IMR-90 (cell line): ENCODE measurements at regions not wholly inside any gene's neighbourhood (a gene's known extent, or its start where the extent isn't known, plus 50 kb on each side); places are given as distances from the start of the nearest gene placed in this dataset.

Experiments used
- ATAC-seq: fragments of 200-7000 bp; cut with Tn5 transposase; 2 replicates; pipeline ENCODE4 v1.9.1; 2020; ENCODE audit warnings: low read depth, mild to moderate bottlenecking, moderate library complexity
- BruUV-seq: library from RNA; stranded (reverse); fragments of 400-500 nt; replicated peaks from 2 replicates; lab custom pipeline; 2021; lab: Mats Ljungman, UMichigan
- CTCF ChIA-PET: fragments of 300-600 bp; formaldehyde crosslinking; extraction: SDS; loops from one replicate; lab custom pipeline; 2021; ENCODE audit warnings: antibody characterized with exemption; lab: Yijun Ruan, JAX
- POLR2A ChIA-PET: fragments of 300-600 bp; sonication (Branson Sonifier 250); formaldehyde crosslinking; loops from one replicate; lab custom pipeline; 2022; ENCODE audit warnings: antibody characterized with exemption; ENCODE audit not compliant: unreplicated experiment; lab: Charles Lee
- DNase-seq: peaks from one replicate; pipeline ENCODE4 v3.0.0; 2013
- H2AFZ ChIP-seq: replicated peaks from 2 replicates; pipeline ENCODE3; 2013; ENCODE audit warnings: low read length, mild to moderate bottlenecking; ENCODE audit not compliant: poor library complexity
- H2AK5ac ChIP-seq: 2 replicates; pipeline ENCODE4 v1.6.1; 2013; ENCODE audit warnings: low read depth, low read length, inconsistent platforms
- H2AK9ac ChIP-seq: replicated peaks from 2 replicates; pipeline ENCODE3; 2013; ENCODE audit warnings: mild to moderate bottlenecking, low read depth, low read length, moderate library complexity; ENCODE audit not compliant: poor library complexity
- H2BK120ac ChIP-seq: 2 replicates; pipeline ENCODE4 v1.6.1; 2013; ENCODE audit warnings: low read depth, low read length, inconsistent platforms
- H2BK15ac ChIP-seq: 3 replicates; pipeline ENCODE4 v1.6.1; 2013; ENCODE audit warnings: low read depth, low read length, inconsistent platforms
- H2BK20ac ChIP-seq: 2 replicates; pipeline ENCODE4 v1.6.1; 2013; ENCODE audit warnings: low read depth, mild to moderate bottlenecking, inconsistent platforms, low read length, moderate library complexity
- H2BK5ac ChIP-seq: 2 replicates; pipeline ENCODE4 v1.6.1; 2013; ENCODE audit warnings: mild to moderate bottlenecking, low read depth, low read length, inconsistent platforms; ENCODE audit not compliant: poor library complexity, severe bottlenecking
- H3K14ac ChIP-seq: replicated peaks from 2 replicates; pipeline ENCODE4 v1.6.1; 2013; ENCODE audit warnings: low read depth, low read length, inconsistent platforms
- H3K18ac ChIP-seq: 2 replicates; pipeline ENCODE4 v1.6.1; 2013; ENCODE audit warnings: low read depth, low read length, control low read depth
- H3K23ac ChIP-seq: 2 replicates; pipeline ENCODE4 v1.6.1; 2013; ENCODE audit warnings: low read depth, low read length, inconsistent platforms
- H3K27ac ChIP-seq: 2 replicates; pipeline ENCODE4 v1.5.1; 2013; ENCODE audit warnings: mild to moderate bottlenecking, control low read depth, low read length; ENCODE audit not compliant: insufficient read depth
- H3K27me3 ChIP-seq: 2 replicates; pipeline ENCODE4 v1.6.1; 2013; ENCODE audit warnings: low read length; ENCODE audit not compliant: control insufficient read depth, insufficient read depth
- H3K36me3 ChIP-seq: 2 replicates; pipeline ENCODE4 v1.6.1; 2013; ENCODE audit warnings: low read length, mixed read lengths; ENCODE audit not compliant: control insufficient read depth, insufficient read depth
- H3K4ac ChIP-seq: 2 replicates; pipeline ENCODE4 v1.6.1; 2013; ENCODE audit warnings: low read depth, low read length, inconsistent platforms
- H3K4me1 ChIP-seq: 2 replicates; pipeline ENCODE4 v1.6.1; 2013; ENCODE audit warnings: low read length, mixed read lengths; ENCODE audit not compliant: control insufficient read depth, insufficient read depth
- H3K4me2 ChIP-seq: 2 replicates; pipeline ENCODE4 v1.6.1; 2013; ENCODE audit warnings: low read depth, mild to moderate bottlenecking, control low read depth, low read length, moderate library complexity
- H3K4me3 ChIP-seq: 2 replicates; pipeline ENCODE4 v1.5.1; 2013; ENCODE audit warnings: low read depth, mild to moderate bottlenecking, control low read depth, low read length, moderate library complexity; ENCODE audit not compliant: insufficient read depth
- H3K56ac ChIP-seq: 2 replicates; pipeline ENCODE4 v1.6.1; 2013; ENCODE audit warnings: low read length, inconsistent platforms; ENCODE audit not compliant: insufficient read depth; ENCODE audit errors: extremely low read depth
- H3K79me1 ChIP-seq, 2 experiments: 2 replicates each; pipeline ENCODE4 v1.6.1; 2013; ENCODE audit warnings: low read length in 2 of 2, inconsistent platforms in 1 of 2, low read depth in 1 of 2
- H3K9ac ChIP-seq: 2 replicates; pipeline ENCODE4 v1.6.1; 2013; ENCODE audit warnings: low read depth, low read length, control low read depth
- H3K9me1 ChIP-seq: 2 replicates; pipeline ENCODE4 v1.6.1; 2013; ENCODE audit warnings: low read length, inconsistent platforms; ENCODE audit not compliant: insufficient read depth
- H3K9me3 ChIP-seq: 2 replicates; pipeline ENCODE4 v1.6.1; 2013; ENCODE audit warnings: low read length; ENCODE audit not compliant: control insufficient read depth, insufficient read depth
- H4K20me1 ChIP-seq: 2 replicates; pipeline ENCODE4 v1.6.1; 2013; ENCODE audit warnings: low read length, inconsistent platforms; ENCODE audit not compliant: insufficient read depth
- H4K5ac ChIP-seq: 2 replicates; pipeline ENCODE4 v1.6.1; 2013; ENCODE audit warnings: mild to moderate bottlenecking, low read depth, low read length, control low read depth
- H4K8ac ChIP-seq, 2 experiments: 2 replicates each; pipeline ENCODE4 v1.6.1; 2013; ENCODE audit warnings: low read depth in 2 of 2, low read length in 2 of 2, control low read depth in 1 of 2, inconsistent platforms in 1 of 2
- H4K91ac ChIP-seq: 2 replicates; pipeline ENCODE4 v1.6.1; 2013; ENCODE audit warnings: low read depth, low read length, inconsistent platforms; ENCODE audit not compliant: insufficient read depth
- BHLHE40 ChIP-seq: fragments of 150-350 bp; IDR thresholded peaks from 2 replicates; pipeline ENCODE4 v1.6.1; 2016; ENCODE audit warnings: mild to moderate bottlenecking, low read depth, low read length
- CEBPB ChIP-seq: IDR thresholded peaks from 2 replicates; pipeline ENCODE4 v1.6.1; 2012; ENCODE audit warnings: low read depth, low read length, improper control_type of control experiment
- CHD1 ChIP-seq: IDR thresholded peaks from 2 replicates; pipeline ENCODE4 v1.6.1; 2012; ENCODE audit warnings: low read depth, low read length, improper control_type of control experiment
- CTCF ChIP-seq: conservative IDR thresholded peaks from 2 replicates; pipeline ENCODE4 v1.5.1; 2012; ENCODE audit warnings: mild to moderate bottlenecking, low read depth, low read length, improper control_type of control experiment
- ELK1 ChIP-seq: fragments of 150-350 bp; IDR thresholded peaks from 2 replicates; pipeline ENCODE4 v1.6.1; 2016; ENCODE audit warnings: low read depth, mild to moderate bottlenecking, low read length, moderate library complexity, borderline replicate concordance
- FOS ChIP-seq: fragments of 150-350 bp; IDR thresholded peaks from 2 replicates; pipeline ENCODE4 v1.6.1; 2016; ENCODE audit warnings: low read depth, low read length
- MAFK ChIP-seq: IDR thresholded peaks from 2 replicates; pipeline ENCODE4 v1.6.1; 2012; ENCODE audit warnings: low read depth, low read length, improper control_type of control experiment
- MAZ ChIP-seq: IDR thresholded peaks from 2 replicates; pipeline ENCODE4 v1.6.1; 2012; ENCODE audit warnings: low read depth, mild to moderate bottlenecking, low read length, improper control_type of control experiment, moderate library complexity, borderline replicate concordance
- MXI1 ChIP-seq: IDR thresholded peaks from 2 replicates; pipeline ENCODE4 v1.6.1; 2012; ENCODE audit warnings: low read depth, mild to moderate bottlenecking, low read length, moderate library complexity, borderline replicate concordance
- NFE2L2 ChIP-seq: fragments of 150-350 bp; IDR thresholded peaks from 2 replicates; pipeline ENCODE4 v1.6.1; 2016; ENCODE audit warnings: low read depth, mild to moderate bottlenecking, low read length
- POLR2A ChIP-seq: IDR thresholded peaks from 2 replicates; pipeline ENCODE4 v1.6.1; 2012; ENCODE audit warnings: mild to moderate bottlenecking, low read depth, low read length
- RAD21 ChIP-seq: IDR thresholded peaks from 2 replicates; pipeline ENCODE4 v1.6.1; 2012; ENCODE audit warnings: low read length, improper control_type of control experiment
- RCOR1 ChIP-seq: IDR thresholded peaks from 2 replicates; pipeline ENCODE4 v1.6.1; 2012; ENCODE audit warnings: mild to moderate bottlenecking, low read length, improper control_type of control experiment; ENCODE audit not compliant: insufficient replicate concordance
- RFX5 ChIP-seq: IDR thresholded peaks from 2 replicates; pipeline ENCODE4 v1.8.0; 2012; ENCODE audit warnings: low read depth, mild to moderate bottlenecking, low read length, moderate library complexity
- SMC3 ChIP-seq: fragments of 150-350 bp; IDR thresholded peaks from 2 replicates; pipeline ENCODE4 v1.6.1; 2016; ENCODE audit warnings: low read depth, mild to moderate bottlenecking, antibody characterized with exemption, low read length, moderate library complexity
- WGBS, 2 experiments: methylation state at CpG; one replicate each; pipeline versions ENCODE4 v1.1.5 to v1.1.7; 2013; ENCODE audit warnings: missing lambda C conversion rate in 2 of 2; ENCODE audit not compliant: insufficient read length in 1 of 2; ENCODE audit errors: extremely low coverage in 2 of 2; 5-methylcytosine and 5-hydroxymethylcytosine counted together
- dilution Hi-C: fragments of 300-500 bp; cut with HindIII; formaldehyde crosslinking; loops from one replicate; pipeline ENCODE4 v1.14.3; 2018; ENCODE audit warnings: low sequenced_read_pairs; ENCODE audit not compliant: unreplicated experiment
- in situ Hi-C: fragments of 300-500 bp; cut with MboI; formaldehyde crosslinking; loops from 3 replicates; pipeline ENCODE4 v1.14.3; 2019; ENCODE audit warnings: low sequenced_read_pairs, inconsistent platforms, mixed read lengths
- intact Hi-C: fragments of 100-400 bp; cut with micrococcal nuclease; formaldehyde crosslinking; loops from 2 replicates; pipeline ENCODE4 v1.10.0; 2022
- TF ChIP-seq, protein P1 (sequence below): fragments of 150-350 bp; IDR thresholded peaks from 2 replicates; pipeline ENCODE4 v1.6.1; 2017; ENCODE audit warnings: mild to moderate bottlenecking, antibody characterized with exemption, low read length, low read depth

DNA sequence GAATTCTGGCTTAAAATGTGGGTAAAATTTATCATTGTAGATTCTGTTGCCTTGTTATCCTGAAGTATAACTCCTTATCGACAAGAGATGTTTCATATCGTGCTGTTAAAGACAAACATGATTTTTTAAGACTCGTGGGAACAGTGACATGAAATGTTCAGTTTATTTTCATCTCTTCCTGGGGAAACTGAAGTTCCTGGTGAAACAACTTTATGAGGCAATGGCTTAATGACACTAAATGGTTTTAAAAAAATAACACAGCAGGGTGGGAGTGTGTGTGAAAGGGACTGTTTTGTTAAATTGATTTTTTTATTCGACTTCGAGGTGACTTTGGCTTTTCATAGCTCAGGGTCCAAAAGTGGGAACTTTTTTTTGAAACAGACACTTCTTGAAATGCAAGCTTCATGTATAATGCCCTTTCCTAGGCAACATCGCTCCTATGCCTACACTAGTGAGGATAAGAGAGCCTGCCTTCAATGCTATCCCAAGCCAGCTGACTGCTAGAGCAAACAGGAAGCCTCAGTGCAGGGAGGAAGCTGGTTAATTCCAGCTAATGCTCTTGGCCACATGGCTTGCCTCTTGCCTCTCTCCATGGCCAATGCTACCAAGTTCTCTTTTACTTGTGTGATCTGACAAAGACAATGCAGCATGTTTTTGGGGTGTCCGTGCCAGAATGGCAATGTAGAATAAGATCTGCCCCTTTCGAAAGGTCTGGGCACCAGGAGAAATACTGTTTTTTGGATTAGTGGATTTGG is 57.8 kb downstream of the PABIR2 start:
- TF ChIP-seq NFE2L2 (no peak), FOS (no peak), MAFK (no peak), RFX5 (no peak), ELK1 (no peak), CEBPB (no peak), POLR2A (no peak), BHLHE40 (no peak), MAZ (no peak), RAD21 (no peak), SMC3 (no peak), MXI1 (no peak), CHD1 (no peak), RCOR1 (no peak), CTCF (no peak)
- TF ChIP-seq, protein P1, sequence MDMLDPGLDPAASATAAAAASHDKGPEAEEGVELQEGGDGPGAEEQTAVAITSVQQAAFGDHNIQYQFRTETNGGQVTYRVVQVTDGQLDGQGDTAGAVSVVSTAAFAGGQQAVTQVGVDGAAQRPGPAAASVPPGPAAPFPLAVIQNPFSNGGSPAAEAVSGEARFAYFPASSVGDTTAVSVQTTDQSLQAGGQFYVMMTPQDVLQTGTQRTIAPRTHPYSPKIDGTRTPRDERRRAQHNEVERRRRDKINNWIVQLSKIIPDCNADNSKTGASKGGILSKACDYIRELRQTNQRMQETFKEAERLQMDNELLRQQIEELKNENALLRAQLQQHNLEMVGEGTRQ = no peak
- no peak for ATAC-seq
- H3K4me1 ChIP-seq = peaks cover 6% of the 10 kb centered on the region
- no peaks in the 10 kb centered on the region for H3K36me3 ChIP-seq
- no peak overlapping the region for H3K4ac ChIP-seq
- H2BK15ac ChIP-seq = no peak overlapping the region
- H3K27me3 ChIP-seq = peaks cover 3% of the 10 kb centered on the region; the same call in 1 of the 2 replicates
- H3K14ac ChIP-seq = no peak overlapping the region
- intact Hi-C loops = no loop called here
- no peak overlapping the region for H2AFZ ChIP-seq
- no peak overlapping the region for H2BK20ac ChIP-seq
- no peak overlapping the region for H4K8ac ChIP-seq
- ChIA-PET POLR2A (no interaction called here), CTCF (no interaction called here)
- no peak overlapping the region for H2BK120ac ChIP-seq
- H2BK5ac ChIP-seq = no peak overlapping the region
- H4K20me1 ChIP-seq = no peaks in the 10 kb centered on the region
- no peak overlapping the region for H3K27ac ChIP-seq
- H3K4me2 ChIP-seq = no peak overlapping the region
- H3K18ac ChIP-seq = no peak overlapping the region
- in situ Hi-C loops = no loop called here
- no peak overlapping the region for H3K23ac ChIP-seq
- no peak overlapping the region for H2AK5ac ChIP-seq
- no CpG with 5 or more reads among the region's 8 CpGs for WGBS, 2 experiments
- H2AK9ac ChIP-seq = no peak overlapping the region
- no peak overlapping the region for H4K5ac ChIP-seq
- peaks cover 2% of the 10 kb centered on the region; the same call in 1 of the 2 replicates for H3K9me3 ChIP-seq
- no peak for DNase-seq
- no peak overlapping the region for H3K4me3 ChIP-seq
- H3K56ac ChIP-seq = no peak overlapping the region
- H3K9ac ChIP-seq = no peak overlapping the region
- H3K79me1 ChIP-seq = no peaks in the 10 kb centered on the region
- BruUV-seq = no TSS peak
- H4K91ac ChIP-seq = no peak overlapping the region; the same call in 1 of the 2 replicates
- dilution Hi-C loops = no loop called here
- peaks cover 7% of the 10 kb centered on the region; the same call in 1 of the 2 replicates for H3K9me1 ChIP-seq
